ENCODE measurements at regions not wholly inside any gene's neighbourhood (a gene's known extent, or its start where the extent isn't known, plus 50 kb on each side); places are given as distances from the start of the nearest gene placed in this dataset.
A peak's percentile ranks its signal among the peaks of the same experiment; 100 is the strongest.

- no peak for TF ChIP-seq ZBTB8A (IDR thresholded peaks at IDR 0.05; ENCODE audit: partially characterized antibody)
- TF ChIP-seq ZNF766 (CRISPR knock-in tag; conservative IDR thresholded peaks at IDR 0.05), result no peak
- no peak for TF ChIP-seq NUFIP1 (IDR thresholded peaks at IDR 0.05; ENCODE audit: partially characterized antibody)
- TF ChIP-seq HOXB6 (CRISPR knock-in tag; IDR thresholded peaks at IDR 0.05; ENCODE audit: borderline replicate concordance), result no peak
- TF ChIP-seq TFE3 (CRISPR knock-in tag; IDR thresholded peaks at IDR 0.05), result no peak
- no peak for TF ChIP-seq STAT5B (CRISPR knock-in tag; IDR thresholded peaks at IDR 0.05)
- no peak for TF ChIP-seq ZBTB11 (CRISPR knock-in tag; IDR thresholded peaks at IDR 0.05)
- TF ChIP-seq CBX5 (IDR thresholded peaks at IDR 0.05; ENCODE audit: borderline replicate concordance, low read depth), result no peak
- TF ChIP-seq NCOA4 (IDR thresholded peaks at IDR 0.05; ENCODE audit: partially characterized antibody), result no peak
- no peak for TF ChIP-seq PHB (CRISPR knock-in tag; IDR thresholded peaks at IDR 0.05)
- TF ChIP-seq PTBP1 (IDR thresholded peaks at IDR 0.05; ENCODE audit: low read depth, low read length), result no peak
- peak in 1 of 2 experiments; percentile 12; a peak in 1 of 4 replicates for TF ChIP-seq TBL1XR1 (IDR thresholded peaks at IDR 0.05; ENCODE audit: low read length in 2 of 2)
- no peak for TF ChIP-seq ZNF239 (CRISPR knock-in tag; IDR thresholded peaks at IDR 0.05)
- no peak for TF ChIP-seq EP400 (IDR thresholded peaks at IDR 0.05)
Measured at GRCh38 chr12:71216725-71217579, 59.2 kb upstream of the TSPAN8 start (continued).
